ENCODE measurements at regions not wholly inside any gene's neighbourhood (a gene's known extent, or its start where the extent isn't known, plus 50 kb on each side); places are given as distances from the start of the nearest gene placed in this dataset.

DNA sequence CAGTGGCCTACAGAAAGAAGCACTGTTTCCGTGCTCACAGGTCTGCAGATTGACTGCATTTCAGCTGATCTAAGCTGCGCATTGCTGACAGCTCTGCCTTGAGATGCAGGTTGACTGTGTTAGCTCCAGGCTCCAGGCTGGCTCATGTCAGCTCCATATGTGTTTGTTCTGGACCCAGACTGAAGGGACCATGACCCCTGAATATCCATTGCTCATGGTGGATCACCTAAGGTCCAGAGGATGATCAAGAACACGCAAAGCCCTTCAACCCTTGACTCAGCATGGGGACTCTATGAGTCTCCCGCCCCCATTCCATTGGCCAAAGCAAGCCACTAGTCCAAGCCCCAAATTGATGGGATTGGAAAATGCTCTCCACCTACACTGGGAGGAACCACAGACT, 239.3 kb upstream of the C16orf82 start:
- no peak for TF ChIP-seq NFE2L2 (IDR thresholded peaks at IDR 0.05; ENCODE audit: low read length)
- TF ChIP-seq, protein P1, sequence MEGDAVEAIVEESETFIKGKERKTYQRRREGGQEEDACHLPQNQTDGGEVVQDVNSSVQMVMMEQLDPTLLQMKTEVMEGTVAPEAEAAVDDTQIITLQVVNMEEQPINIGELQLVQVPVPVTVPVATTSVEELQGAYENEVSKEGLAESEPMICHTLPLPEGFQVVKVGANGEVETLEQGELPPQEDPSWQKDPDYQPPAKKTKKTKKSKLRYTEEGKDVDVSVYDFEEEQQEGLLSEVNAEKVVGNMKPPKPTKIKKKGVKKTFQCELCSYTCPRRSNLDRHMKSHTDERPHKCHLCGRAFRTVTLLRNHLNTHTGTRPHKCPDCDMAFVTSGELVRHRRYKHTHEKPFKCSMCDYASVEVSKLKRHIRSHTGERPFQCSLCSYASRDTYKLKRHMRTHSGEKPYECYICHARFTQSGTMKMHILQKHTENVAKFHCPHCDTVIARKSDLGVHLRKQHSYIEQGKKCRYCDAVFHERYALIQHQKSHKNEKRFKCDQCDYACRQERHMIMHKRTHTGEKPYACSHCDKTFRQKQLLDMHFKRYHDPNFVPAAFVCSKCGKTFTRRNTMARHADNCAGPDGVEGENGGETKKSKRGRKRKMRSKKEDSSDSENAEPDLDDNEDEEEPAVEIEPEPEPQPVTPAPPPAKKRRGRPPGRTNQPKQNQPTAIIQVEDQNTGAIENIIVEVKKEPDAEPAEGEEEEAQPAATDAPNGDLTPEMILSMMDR (CRISPR knock-in tag; IDR thresholded peaks at IDR 0.05): no peak
- no peak for TF ChIP-seq JUN (CRISPR knock-in tag; IDR thresholded peaks at IDR 0.05)
- TF ChIP-seq SMC3 (IDR thresholded peaks at IDR 0.05; ENCODE audit: low read length): no peak
- TF ChIP-seq ELF4 (CRISPR knock-in tag; IDR thresholded peaks at IDR 0.05; ENCODE audit: borderline replicate concordance): no peak
- TF ChIP-seq RORA (CRISPR knock-in tag; IDR thresholded peaks at IDR 0.05): no peak
- TF ChIP-seq EZH2 (conservative IDR thresholded peaks at IDR 0.05; ENCODE audit: low read depth, low read length): no peak
- no peak for TF ChIP-seq RAD21 (CRISPR knock-in tag; IDR thresholded peaks at IDR 0.05)
- no peak for TF ChIP-seq ARID2 (CRISPR knock-in tag; IDR thresholded peaks at IDR 0.05; ENCODE audit: borderline replicate concordance)
- TF ChIP-seq, protein P2, sequence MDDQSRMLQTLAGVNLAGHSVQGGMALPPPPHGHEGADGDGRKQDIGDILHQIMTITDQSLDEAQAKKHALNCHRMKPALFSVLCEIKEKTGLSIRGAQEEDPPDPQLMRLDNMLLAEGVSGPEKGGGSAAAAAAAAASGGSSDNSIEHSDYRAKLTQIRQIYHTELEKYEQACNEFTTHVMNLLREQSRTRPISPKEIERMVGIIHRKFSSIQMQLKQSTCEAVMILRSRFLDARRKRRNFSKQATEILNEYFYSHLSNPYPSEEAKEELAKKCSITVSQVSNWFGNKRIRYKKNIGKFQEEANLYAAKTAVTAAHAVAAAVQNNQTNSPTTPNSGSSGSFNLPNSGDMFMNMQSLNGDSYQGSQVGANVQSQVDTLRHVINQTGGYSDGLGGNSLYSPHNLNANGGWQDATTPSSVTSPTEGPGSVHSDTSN (CRISPR knock-in tag; IDR thresholded peaks at IDR 0.05; ENCODE audit: borderline replicate concordance): no peak
- TF ChIP-seq HIVEP1 (CRISPR knock-in tag; IDR thresholded peaks at IDR 0.05): no peak
- TF ChIP-seq MAZ (IDR thresholded peaks at IDR 0.05; ENCODE audit: borderline replicate concordance, low read depth, low read length): no peak
- no peak for TF ChIP-seq MAZ (CRISPR knock-in tag; IDR thresholded peaks at IDR 0.05; ENCODE audit: low read depth)

All from HepG2 (cell line).